IMR-90 (cell line): ENCODE measurements at regions not wholly inside any gene's neighbourhood (a gene's known extent, or its start where the extent isn't known, plus 50 kb on each side); places are given as distances from the start of the nearest gene placed in this dataset.

Source experiments
- MAZ ChIP-seq: IDR thresholded peaks from 2 replicates; pipeline ENCODE4 v1.6.1; 2012; ENCODE audit warnings: low read depth, mild to moderate bottlenecking, low read length, improper control_type of control experiment, moderate library complexity, borderline replicate concordance
- TF ChIP-seq, protein P1 (sequence below): conservative IDR thresholded peaks from 2 replicates; pipeline ENCODE4 v1.5.1; 2012; ENCODE audit warnings: mild to moderate bottlenecking, low read depth, low read length, improper control_type of control experiment
- TF ChIP-seq, protein P2 (sequence below): fragments of 150-350 bp; IDR thresholded peaks from 2 replicates; pipeline ENCODE4 v1.6.1; 2017; ENCODE audit warnings: mild to moderate bottlenecking, antibody characterized with exemption, low read length, low read depth
- TF ChIP-seq, protein P3 (sequence below): fragments of 150-350 bp; IDR thresholded peaks from 2 replicates; pipeline ENCODE4 v1.6.1; 2016; ENCODE audit warnings: low read depth, mild to moderate bottlenecking, low read length, moderate library complexity, borderline replicate concordance

DNA sequence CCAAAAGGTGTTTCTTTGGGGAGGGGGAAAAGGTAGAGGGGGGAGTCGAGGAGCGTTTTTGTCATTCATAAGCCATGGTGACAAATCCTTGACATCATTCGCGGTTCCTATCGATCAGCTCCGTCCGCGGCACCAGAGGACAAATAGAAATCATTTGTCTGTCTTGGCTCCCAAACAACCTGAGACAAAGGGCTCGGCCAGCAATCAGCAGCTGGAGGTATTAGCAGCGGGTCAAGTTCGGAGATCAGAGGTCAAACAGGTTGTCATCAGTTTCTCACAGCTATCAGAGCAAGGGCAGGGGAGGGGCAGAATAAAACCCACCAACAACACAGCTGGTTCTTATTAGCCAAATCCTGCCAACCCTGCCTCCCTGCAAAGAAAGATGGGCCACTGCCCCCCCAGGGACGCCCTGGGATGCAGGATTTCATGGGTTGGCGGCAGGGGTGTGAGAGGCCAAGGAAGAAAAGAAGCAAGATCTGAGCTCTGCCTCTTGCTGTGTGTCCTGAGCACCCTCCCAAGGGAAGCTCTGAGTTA lies 145.3 kb upstream of the LHX1 start:
- TF ChIP-seq, protein P1, sequence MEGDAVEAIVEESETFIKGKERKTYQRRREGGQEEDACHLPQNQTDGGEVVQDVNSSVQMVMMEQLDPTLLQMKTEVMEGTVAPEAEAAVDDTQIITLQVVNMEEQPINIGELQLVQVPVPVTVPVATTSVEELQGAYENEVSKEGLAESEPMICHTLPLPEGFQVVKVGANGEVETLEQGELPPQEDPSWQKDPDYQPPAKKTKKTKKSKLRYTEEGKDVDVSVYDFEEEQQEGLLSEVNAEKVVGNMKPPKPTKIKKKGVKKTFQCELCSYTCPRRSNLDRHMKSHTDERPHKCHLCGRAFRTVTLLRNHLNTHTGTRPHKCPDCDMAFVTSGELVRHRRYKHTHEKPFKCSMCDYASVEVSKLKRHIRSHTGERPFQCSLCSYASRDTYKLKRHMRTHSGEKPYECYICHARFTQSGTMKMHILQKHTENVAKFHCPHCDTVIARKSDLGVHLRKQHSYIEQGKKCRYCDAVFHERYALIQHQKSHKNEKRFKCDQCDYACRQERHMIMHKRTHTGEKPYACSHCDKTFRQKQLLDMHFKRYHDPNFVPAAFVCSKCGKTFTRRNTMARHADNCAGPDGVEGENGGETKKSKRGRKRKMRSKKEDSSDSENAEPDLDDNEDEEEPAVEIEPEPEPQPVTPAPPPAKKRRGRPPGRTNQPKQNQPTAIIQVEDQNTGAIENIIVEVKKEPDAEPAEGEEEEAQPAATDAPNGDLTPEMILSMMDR, result no peak
- TF ChIP-seq, protein P2, sequence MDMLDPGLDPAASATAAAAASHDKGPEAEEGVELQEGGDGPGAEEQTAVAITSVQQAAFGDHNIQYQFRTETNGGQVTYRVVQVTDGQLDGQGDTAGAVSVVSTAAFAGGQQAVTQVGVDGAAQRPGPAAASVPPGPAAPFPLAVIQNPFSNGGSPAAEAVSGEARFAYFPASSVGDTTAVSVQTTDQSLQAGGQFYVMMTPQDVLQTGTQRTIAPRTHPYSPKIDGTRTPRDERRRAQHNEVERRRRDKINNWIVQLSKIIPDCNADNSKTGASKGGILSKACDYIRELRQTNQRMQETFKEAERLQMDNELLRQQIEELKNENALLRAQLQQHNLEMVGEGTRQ, result no peak
- no peak for TF ChIP-seq MAZ
- TF ChIP-seq, protein P3, sequence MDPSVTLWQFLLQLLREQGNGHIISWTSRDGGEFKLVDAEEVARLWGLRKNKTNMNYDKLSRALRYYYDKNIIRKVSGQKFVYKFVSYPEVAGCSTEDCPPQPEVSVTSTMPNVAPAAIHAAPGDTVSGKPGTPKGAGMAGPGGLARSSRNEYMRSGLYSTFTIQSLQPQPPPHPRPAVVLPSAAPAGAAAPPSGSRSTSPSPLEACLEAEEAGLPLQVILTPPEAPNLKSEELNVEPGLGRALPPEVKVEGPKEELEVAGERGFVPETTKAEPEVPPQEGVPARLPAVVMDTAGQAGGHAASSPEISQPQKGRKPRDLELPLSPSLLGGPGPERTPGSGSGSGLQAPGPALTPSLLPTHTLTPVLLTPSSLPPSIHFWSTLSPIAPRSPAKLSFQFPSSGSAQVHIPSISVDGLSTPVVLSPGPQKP, result no peak
